SU-DHL-6 (cell line): ENCODE measurements at regions not wholly inside any gene's neighbourhood (a gene's known extent, or its start where the extent isn't known, plus 50 kb on each side); places are given as distances from the start of the nearest gene placed in this dataset.

ENCODE experiments used
- EZH2phosphoT487 ChIP-seq: fragments of 200-600 bp; sonication (generic), shearing (Covaris generic); conservative IDR thresholded peaks from 2 replicates; pipeline ENCODE4 v1.6.1; 2018; ENCODE audit warnings: mild to moderate bottlenecking, antibody characterized with exemption, low read length, moderate library complexity, mixed read lengths
- TF ChIP-seq, protein P1 (sequence below): fragments of 200-600 bp; sonication (generic); IDR thresholded peaks from one replicate; pipeline ENCODE4 v1.5.1; 2017; ENCODE audit warnings: antibody characterized with exemption, mild to moderate bottlenecking, low read length, moderate library complexity; ENCODE audit not compliant: insufficient read depth, poor library complexity, severe bottlenecking

DNA sequence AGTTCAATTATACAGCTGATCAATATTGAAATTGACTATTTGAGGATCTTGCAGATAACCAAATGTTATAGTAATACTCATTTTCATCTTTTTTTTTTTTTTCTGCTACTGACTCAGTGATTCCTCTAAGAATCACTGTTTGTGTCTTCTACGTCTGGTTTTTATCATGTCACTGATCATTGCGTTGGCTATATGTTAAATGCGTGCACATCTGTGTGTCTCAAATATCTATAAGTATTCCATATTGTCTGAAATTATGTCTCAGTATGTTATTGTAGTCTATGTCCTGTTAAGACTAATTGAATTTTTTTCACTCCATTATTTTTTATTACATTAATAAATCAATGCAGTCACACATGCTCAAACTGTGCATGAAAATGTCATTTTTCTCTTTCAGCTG is 200.5 kb downstream of the PCDH20 start:
- TF ChIP-seq, protein P1, sequence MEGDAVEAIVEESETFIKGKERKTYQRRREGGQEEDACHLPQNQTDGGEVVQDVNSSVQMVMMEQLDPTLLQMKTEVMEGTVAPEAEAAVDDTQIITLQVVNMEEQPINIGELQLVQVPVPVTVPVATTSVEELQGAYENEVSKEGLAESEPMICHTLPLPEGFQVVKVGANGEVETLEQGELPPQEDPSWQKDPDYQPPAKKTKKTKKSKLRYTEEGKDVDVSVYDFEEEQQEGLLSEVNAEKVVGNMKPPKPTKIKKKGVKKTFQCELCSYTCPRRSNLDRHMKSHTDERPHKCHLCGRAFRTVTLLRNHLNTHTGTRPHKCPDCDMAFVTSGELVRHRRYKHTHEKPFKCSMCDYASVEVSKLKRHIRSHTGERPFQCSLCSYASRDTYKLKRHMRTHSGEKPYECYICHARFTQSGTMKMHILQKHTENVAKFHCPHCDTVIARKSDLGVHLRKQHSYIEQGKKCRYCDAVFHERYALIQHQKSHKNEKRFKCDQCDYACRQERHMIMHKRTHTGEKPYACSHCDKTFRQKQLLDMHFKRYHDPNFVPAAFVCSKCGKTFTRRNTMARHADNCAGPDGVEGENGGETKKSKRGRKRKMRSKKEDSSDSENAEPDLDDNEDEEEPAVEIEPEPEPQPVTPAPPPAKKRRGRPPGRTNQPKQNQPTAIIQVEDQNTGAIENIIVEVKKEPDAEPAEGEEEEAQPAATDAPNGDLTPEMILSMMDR: no peak
- no peak for TF ChIP-seq EZH2phosphoT487
